AG04449 (cell line): ENCODE measurements at regions not wholly inside any gene's neighbourhood (a gene's known extent, or its start where the extent isn't known, plus 50 kb on each side); places are given as distances from the start of the nearest gene placed in this dataset.

ENCODE experiments used
- CTCF ChIA-PET: fragments of 350-600 bp; formaldehyde crosslinking; extraction: SDS; loops from one replicate; lab custom pipeline; 2021; ENCODE audit warnings: antibody characterized with exemption; lab: Yijun Ruan, JAX
- POLR2A ChIA-PET: fragments of 400-600, 350-600 bp; formaldehyde crosslinking; extraction: SDS; loops from one replicate; lab custom pipeline; 2020; ENCODE audit warnings: antibody characterized with exemption, inconsistent platforms; lab: Yijun Ruan, JAX
- DNase-seq: peaks from one replicate; pipeline ENCODE4 v3.0.0-alpha.2; 2010; ENCODE audit warnings: low read depth, low spot score
- H3K4me3 ChIP-seq: 2 replicates; pipeline ENCODE4 v1.5.1; 2011; ENCODE audit warnings: low read depth, mild to moderate bottlenecking, control low read depth, low read length
- TF ChIP-seq, protein P1 (sequence below): IDR thresholded peaks from one replicate; pipeline ENCODE4 v1.5.1; 2011; ENCODE audit warnings: mild to moderate bottlenecking, moderate library complexity, low read length, control low read depth, inconsistent platforms; ENCODE audit not compliant: insufficient read depth; ENCODE audit errors: missing control alignments

DNA sequence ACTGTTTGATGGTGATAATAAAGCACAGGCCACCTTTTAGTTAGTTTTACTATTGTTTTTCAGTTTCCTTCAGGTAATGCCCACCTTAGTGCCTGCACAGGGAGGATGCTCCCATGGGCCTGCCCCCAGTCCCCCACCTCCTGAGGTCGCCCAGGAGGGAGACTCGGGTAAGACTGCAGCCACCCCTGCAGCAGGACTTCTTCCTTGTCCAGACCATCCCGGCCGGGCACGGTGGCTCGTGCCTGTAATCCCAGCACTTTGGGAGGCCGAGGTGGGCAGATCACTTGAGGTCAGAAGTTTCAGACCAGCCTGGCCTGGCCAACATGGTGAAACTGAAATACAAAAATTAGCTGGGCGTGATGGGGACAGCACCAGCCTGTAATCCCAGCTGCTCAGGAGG, 68.1 kb upstream of the TANC1 start:
- CTCF ChIA-PET = interaction anchor here (0.9 to 5.8 kb wide), 13 partner anchors 70 to 289 kb away, joined by 3 to 115 read pairs (median 3); no protein-coding TSS in a partner anchor
- POLR2A ChIA-PET = no interaction called here
- H3K4me3 ChIP-seq = no peak overlapping the region
- TF ChIP-seq, protein P1, sequence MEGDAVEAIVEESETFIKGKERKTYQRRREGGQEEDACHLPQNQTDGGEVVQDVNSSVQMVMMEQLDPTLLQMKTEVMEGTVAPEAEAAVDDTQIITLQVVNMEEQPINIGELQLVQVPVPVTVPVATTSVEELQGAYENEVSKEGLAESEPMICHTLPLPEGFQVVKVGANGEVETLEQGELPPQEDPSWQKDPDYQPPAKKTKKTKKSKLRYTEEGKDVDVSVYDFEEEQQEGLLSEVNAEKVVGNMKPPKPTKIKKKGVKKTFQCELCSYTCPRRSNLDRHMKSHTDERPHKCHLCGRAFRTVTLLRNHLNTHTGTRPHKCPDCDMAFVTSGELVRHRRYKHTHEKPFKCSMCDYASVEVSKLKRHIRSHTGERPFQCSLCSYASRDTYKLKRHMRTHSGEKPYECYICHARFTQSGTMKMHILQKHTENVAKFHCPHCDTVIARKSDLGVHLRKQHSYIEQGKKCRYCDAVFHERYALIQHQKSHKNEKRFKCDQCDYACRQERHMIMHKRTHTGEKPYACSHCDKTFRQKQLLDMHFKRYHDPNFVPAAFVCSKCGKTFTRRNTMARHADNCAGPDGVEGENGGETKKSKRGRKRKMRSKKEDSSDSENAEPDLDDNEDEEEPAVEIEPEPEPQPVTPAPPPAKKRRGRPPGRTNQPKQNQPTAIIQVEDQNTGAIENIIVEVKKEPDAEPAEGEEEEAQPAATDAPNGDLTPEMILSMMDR = no peak
- DNase-seq = no peak

DNA sequence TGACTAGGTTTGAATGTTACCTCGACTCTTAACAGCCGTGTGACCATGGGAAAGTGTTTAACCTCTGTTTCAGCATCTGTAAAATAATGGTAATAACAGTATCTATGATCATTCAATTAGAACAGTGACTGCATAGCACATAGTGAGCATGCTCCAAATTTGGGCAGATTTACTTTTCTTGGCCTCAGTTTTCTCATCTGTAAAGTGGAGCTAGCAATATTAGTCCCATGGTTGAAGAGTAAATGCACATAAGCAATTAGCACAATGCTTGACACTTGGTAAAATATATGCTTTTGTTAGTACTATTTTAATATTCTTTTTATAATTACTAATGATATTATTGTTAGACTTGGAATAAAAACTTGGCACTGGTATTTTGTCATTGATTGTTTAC, 66.4 kb upstream of the TANC1 start:
- CTCF ChIA-PET = interaction anchor here (0.7 to 5.8 kb wide), 21 partner anchors 8 to 283 kb away, joined by 3 to 115 read pairs (median 4); partner anchors contain the start of gene TANC1
- POLR2A ChIA-PET = no interaction called here
- TF ChIP-seq, protein P1 = no peak
- DNase-seq = no peak
- no peak overlapping the region for H3K4me3 ChIP-seq

DNA sequence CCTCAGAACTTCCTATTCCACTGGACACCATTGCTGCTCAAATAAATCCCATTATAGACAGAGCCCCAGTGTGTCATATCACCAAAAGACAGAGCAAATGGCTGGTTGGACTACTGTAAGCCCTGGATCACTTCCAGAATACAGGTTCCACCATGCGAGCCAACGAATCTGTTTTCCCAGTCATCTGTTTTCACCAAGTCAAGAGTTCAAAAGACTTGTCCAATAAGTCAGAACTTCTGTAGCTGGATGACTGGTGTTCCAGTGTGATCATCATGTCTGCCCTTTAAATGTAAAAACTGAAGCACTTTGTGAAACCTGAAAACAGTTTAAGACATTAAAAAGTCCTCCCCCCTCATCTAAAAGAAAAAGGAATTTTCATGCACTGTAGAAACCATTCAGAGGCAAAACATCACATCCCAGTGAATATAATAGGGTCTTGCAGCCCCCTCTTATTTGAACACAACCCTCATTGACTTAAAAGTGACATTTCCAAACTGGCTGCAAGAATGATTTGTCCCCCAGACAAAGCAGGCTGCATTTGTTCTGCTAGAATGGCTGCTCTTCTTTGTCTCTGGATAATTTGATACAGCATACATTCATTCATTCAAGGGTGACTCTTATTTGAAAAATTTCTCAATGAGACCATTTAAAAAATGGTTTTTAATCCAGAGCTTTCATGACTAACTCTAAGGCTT, 64.6 kb upstream of the TANC1 start:
- TF ChIP-seq, protein P1 = no peak
- no peak for DNase-seq
- POLR2A ChIA-PET = no interaction called here
- CTCF ChIA-PET = interaction anchor here (0.7 to 5.8 kb wide), 12 partner anchors 12 to 265 kb away, joined by 3 to 115 read pairs (median 4); partner anchors contain the start of gene TANC1
- no peak overlapping the region for H3K4me3 ChIP-seq

DNA sequence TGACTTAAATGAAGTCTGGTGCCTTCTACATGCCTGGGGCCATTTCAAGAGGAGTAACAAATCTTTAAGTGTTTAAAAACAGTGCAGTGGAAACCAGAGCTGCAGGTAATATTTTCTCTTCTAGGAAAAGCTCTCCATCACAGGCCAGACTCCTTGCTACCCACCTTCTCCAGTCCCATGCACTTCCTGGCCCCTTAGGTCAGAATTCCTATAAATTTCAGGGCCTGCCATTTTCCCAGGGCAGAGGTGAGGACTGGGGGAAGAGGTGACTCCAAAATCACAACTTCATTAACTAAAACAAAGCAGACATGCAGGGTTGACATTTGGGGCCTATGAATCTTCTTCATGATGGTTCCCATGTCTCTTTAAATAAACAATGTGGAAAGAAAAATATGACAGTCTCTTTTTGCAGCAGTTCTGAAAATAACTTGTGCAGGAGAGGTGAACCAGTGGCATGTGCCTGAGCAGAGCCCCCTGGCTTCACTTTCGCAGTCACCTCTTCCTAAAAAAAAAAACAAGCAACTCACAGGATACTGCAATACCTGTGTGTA, 63.7 kb upstream of the TANC1 start:
- POLR2A ChIA-PET = no interaction called here
- H3K4me3 ChIP-seq = no peak overlapping the region
- DNase-seq = no peak
- TF ChIP-seq, protein P1 = no peak
- CTCF ChIA-PET = interaction anchor here (0.9 to 5.8 kb wide), 6 partner anchors 11 to 215 kb away, joined by 3 to 115 read pairs (median 8); partner anchors contain the start of gene TANC1

DNA sequence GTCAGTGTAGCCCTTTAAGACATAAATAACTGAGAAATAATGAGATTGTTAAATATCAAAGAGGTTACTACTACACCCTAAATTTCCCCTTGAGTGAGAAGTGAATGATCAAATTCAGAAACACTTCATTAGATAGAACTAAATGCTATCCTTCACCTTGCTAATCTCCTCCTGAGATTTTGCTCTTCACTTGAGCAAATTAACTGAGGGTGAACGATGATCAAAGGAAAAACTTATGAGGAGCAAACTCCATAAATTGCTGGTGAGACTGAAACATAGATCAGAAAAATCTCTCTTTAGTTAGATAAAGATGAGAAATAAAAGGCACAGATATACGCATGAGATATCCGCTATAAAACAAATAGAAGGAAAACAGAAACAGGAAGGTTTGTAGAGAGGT, 63.1 kb upstream of the TANC1 start:
- TF ChIP-seq, protein P1 = no peak
- ChIA-PET POLR2A (no interaction called here), CTCF (no interaction called here)
- no peak for DNase-seq
- no peak overlapping the region for H3K4me3 ChIP-seq

DNA sequence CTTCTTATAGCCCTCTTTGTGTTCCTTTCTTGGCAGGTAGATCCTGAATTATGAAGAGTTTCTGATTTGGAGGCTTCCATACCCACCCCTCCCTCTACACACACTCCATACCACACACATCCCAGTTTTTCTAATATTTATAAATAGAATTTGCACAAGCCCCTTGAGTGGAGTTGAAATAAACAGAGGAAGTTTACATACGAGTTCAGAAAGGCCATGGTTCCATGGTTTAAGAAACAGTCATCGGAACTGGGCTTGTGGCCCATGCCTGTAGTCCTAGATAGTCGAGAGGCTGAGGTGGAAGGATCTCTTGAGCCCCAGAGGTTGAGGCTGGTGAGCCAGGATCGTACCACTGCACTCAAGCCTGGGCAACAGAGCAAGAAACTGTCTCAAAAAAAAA, 62.7 kb upstream of the TANC1 start:
- TF ChIP-seq, protein P1 = no peak
- H3K4me3 ChIP-seq = no peak overlapping the region
- ChIA-PET CTCF (interaction anchor here (3.5 kb wide), 1 partner anchor 213 kb away, joined by 25 read pairs; no protein-coding TSS in a partner anchor), POLR2A (no interaction called here)
- no peak for DNase-seq
